H1 (cell line): ENCODE measurements at regions not wholly inside any gene's neighbourhood (a gene's known extent, or its start where the extent isn't known, plus 50 kb on each side); places are given as distances from the start of the nearest gene placed in this dataset.

Source experiments
- BRCA1 ChIP-seq: IDR thresholded peaks from 2 replicates; pipeline ENCODE4 v1.6.1; 2012; ENCODE audit warnings: low read depth, low read length, improper control_type of control experiment
- CTCF ChIP-seq, 3 experiments: IDR thresholded peaks; 1 replicate in 2 of 3; 2 replicates in 1 of 3; pipeline versions ENCODE4 v1.5.1 to v1.6.1; 2011; ENCODE audit warnings: low read length in 3 of 3, mild to moderate bottlenecking in 3 of 3, inconsistent platforms in 2 of 3, low read depth in 1 of 3, moderate library complexity in 1 of 3; ENCODE audit not compliant: insufficient read depth in 1 of 3; ENCODE audit errors: control extremely low read depth in 1 of 3
- EP300 ChIP-seq, 2 experiments: IDR thresholded peaks; 1 replicate in 1 of 2; 2 replicates in 1 of 2; pipeline ENCODE4 v1.6.1; 2011 to 2012; ENCODE audit warnings: low read depth in 2 of 2, low read length in 2 of 2, mild to moderate bottlenecking in 2 of 2, borderline replicate concordance in 1 of 2, inconsistent platforms in 1 of 2, moderate library complexity in 1 of 2
- NANOG ChIP-seq: IDR thresholded peaks from 2 replicates; pipeline ENCODE4 v1.6.1; 2011; ENCODE audit warnings: low read length, low read depth, mild to moderate bottlenecking, inconsistent platforms; ENCODE audit not compliant: insufficient read depth, poor library complexity, severe bottlenecking
- PHF8 ChIP-seq: fragments of 200-600 bp; sonication (generic); conservative IDR thresholded peaks from 2 replicates; pipeline ENCODE4 v1.7.1; 2012; ENCODE audit warnings: low read depth, mild to moderate bottlenecking, inconsistent platforms, low read length, moderate library complexity
- POLR2A ChIP-seq, 2 experiments: IDR thresholded peaks; 1 replicate in 1 of 2; 2 replicates in 1 of 2; pipeline ENCODE4 v1.6.1; 2011; ENCODE audit warnings: low read depth in 2 of 2, low read length in 2 of 2, mild to moderate bottlenecking in 2 of 2; ENCODE audit errors: control extremely low read depth in 1 of 2
- POLR2AphosphoS5 ChIP-seq: IDR thresholded peaks from 2 replicates; pipeline ENCODE4 v1.6.1; 2011; ENCODE audit warnings: low read depth, low read length
- SIX5 ChIP-seq: IDR thresholded peaks from 2 replicates; pipeline ENCODE4 v1.6.1; 2011; ENCODE audit warnings: mild to moderate bottlenecking, low read depth, low read length
- TAF1 ChIP-seq: IDR thresholded peaks from 2 replicates; pipeline ENCODE4 v1.6.1; 2011; ENCODE audit warnings: mild to moderate bottlenecking, low read depth, low read length
- TBP ChIP-seq: IDR thresholded peaks from 2 replicates; pipeline ENCODE4 v1.6.1; 2011; ENCODE audit warnings: low read depth, low read length, improper control_type of control experiment
- TCF12 ChIP-seq: IDR thresholded peaks from 2 replicates; pipeline ENCODE4 v1.6.1; 2011; ENCODE audit warnings: low read depth, mild to moderate bottlenecking, low read length
- TF ChIP-seq, protein P1 (sequence below): IDR thresholded peaks from 2 replicates; pipeline ENCODE4 v1.6.1; 2012; ENCODE audit warnings: inconsistent platforms

- no peak for TF ChIP-seq CTCF (IDR thresholded peaks at IDR 0.05; ENCODE audit: control extremely low read depth in 1 of 3, insufficient read depth in 1 of 3, low read depth in 1 of 3, low read length in 3 of 3)
- no peak for TF ChIP-seq NANOG
- no peak for TF ChIP-seq POLR2A (IDR thresholded peaks at IDR 0.05; ENCODE audit: control extremely low read depth in 1 of 2, low read depth in 2 of 2, low read length in 2 of 2)
- no peak for TF ChIP-seq TAF1
- no peak for TF ChIP-seq TBP
- no peak for TF ChIP-seq BRCA1
- no peak for TF ChIP-seq SIX5
- no peak for TF ChIP-seq TCF12
- TF ChIP-seq POLR2AphosphoS5, result no peak
- TF ChIP-seq, protein P1, sequence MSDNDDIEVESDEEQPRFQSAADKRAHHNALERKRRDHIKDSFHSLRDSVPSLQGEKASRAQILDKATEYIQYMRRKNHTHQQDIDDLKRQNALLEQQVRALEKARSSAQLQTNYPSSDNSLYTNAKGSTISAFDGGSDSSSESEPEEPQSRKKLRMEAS, result no peak
- TF ChIP-seq PHF8, result no peak
- no peak for TF ChIP-seq EP300 (IDR thresholded peaks at IDR 0.05; ENCODE audit: borderline replicate concordance in 1 of 2, low read depth in 2 of 2, low read length in 2 of 2)
Measured at GRCh38 chr2:84373391-84373790, 85.7 kb downstream of the SUCLG1 start.
